Mesenchymal stem cell (in vitro differentiated cells and primary cell): ENCODE measurements at regions not wholly inside any gene's neighbourhood (a gene's known extent, or its start where the extent isn't known, plus 50 kb on each side); places are given as distances from the start of the nearest gene placed in this dataset.
"Not testable (repeated sequence)": the region's sequence is repeated elsewhere in the genome, so short reads cannot be mapped to it uniquely, and the experiment has no call there.

Source experiments
- DNase-seq: peaks from one replicate; pipeline ENCODE4 v3.0.0-alpha.2; 2013
- H2AFZ ChIP-seq: one replicate; pipeline ENCODE4 v1.6.1; 2013; ENCODE audit warnings: low read depth, mild to moderate bottlenecking, control low read depth, inconsistent platforms, low read length, moderate library complexity
- H2AK5ac ChIP-seq: 2 replicates; pipeline ENCODE4 v1.6.1; 2013; ENCODE audit warnings: low read length, moderate library complexity, mild to moderate bottlenecking, inconsistent platforms; ENCODE audit not compliant: severe bottlenecking
- H2BK120ac ChIP-seq: one replicate; pipeline ENCODE4 v1.6.1; 2013; ENCODE audit warnings: low read depth, mild to moderate bottlenecking, inconsistent platforms, low read length, moderate library complexity
- H2BK12ac ChIP-seq, 2 experiments: one replicate each; pipeline ENCODE4 v1.6.1; 2013; ENCODE audit warnings: inconsistent platforms in 2 of 2, low read length in 2 of 2, mild to moderate bottlenecking in 2 of 2, moderate library complexity in 2 of 2, control low read depth in 1 of 2
- H2BK15ac ChIP-seq: one replicate; pipeline ENCODE4 v1.6.1; 2013; ENCODE audit warnings: mild to moderate bottlenecking, low read depth, inconsistent platforms; ENCODE audit not compliant: poor library complexity, severe bottlenecking
- H2BK5ac ChIP-seq: 2 replicates; pipeline ENCODE4 v1.6.1; 2013; ENCODE audit warnings: low read depth, mild to moderate bottlenecking, low read length, control low read depth, inconsistent platforms; ENCODE audit not compliant: poor library complexity, severe bottlenecking
- H3K14ac ChIP-seq, 2 experiments: one replicate each; pipeline ENCODE4 v1.6.1; 2013; ENCODE audit warnings: inconsistent platforms in 2 of 2, low read length in 2 of 2, control low read depth in 1 of 2, mild to moderate bottlenecking in 1 of 2, moderate library complexity in 1 of 2
- H3K18ac ChIP-seq, 2 experiments: one replicate each; pipeline ENCODE4 v1.6.1; 2013; ENCODE audit warnings: inconsistent platforms in 2 of 2, low read length in 2 of 2, control low read depth in 1 of 2, low read depth in 1 of 2, mild to moderate bottlenecking in 1 of 2
- H3K23ac ChIP-seq, 2 experiments: one replicate each; pipeline ENCODE4 v1.6.1; 2013; ENCODE audit warnings: inconsistent platforms in 2 of 2, low read length in 2 of 2, mild to moderate bottlenecking in 2 of 2, moderate library complexity in 2 of 2, control low read depth in 1 of 2
- H3K27ac ChIP-seq: 2 replicates; pipeline ENCODE4 v1.5.1; 2013; ENCODE audit warnings: mild to moderate bottlenecking, moderate library complexity, low read length, control low read depth, inconsistent platforms; ENCODE audit not compliant: poor library complexity, severe bottlenecking
- H3K27me3 ChIP-seq, 2 experiments: 2 replicates each; pipeline versions ENCODE4 v1.6.1 to v1.7.0; 2013; ENCODE audit warnings: low read length in 2 of 2, mild to moderate bottlenecking in 2 of 2, moderate library complexity in 2 of 2, control low read depth in 1 of 2, inconsistent platforms in 1 of 2; ENCODE audit not compliant: control insufficient read depth in 1 of 2, insufficient read depth in 1 of 2
- H3K36me3 ChIP-seq, 2 experiments: 2 replicates each; pipeline versions ENCODE4 v1.6.1 to v1.7.0; 2013; ENCODE audit warnings: low read length in 2 of 2, control low read depth in 1 of 2, inconsistent platforms in 1 of 2, low read depth in 1 of 2, mild to moderate bottlenecking in 1 of 2; ENCODE audit not compliant: insufficient read depth in 2 of 2, control insufficient read depth in 1 of 2
- H3K4ac ChIP-seq, 2 experiments: one replicate each; pipeline ENCODE4 v1.6.1; 2013; ENCODE audit warnings: inconsistent platforms in 2 of 2, low read length in 2 of 2, mild to moderate bottlenecking in 2 of 2, moderate library complexity in 2 of 2, control low read depth in 1 of 2, low read depth in 1 of 2
- H3K4me1 ChIP-seq: 2 replicates; pipeline ENCODE4 v1.6.1; 2013; ENCODE audit warnings: low read depth, low read length, control low read depth; ENCODE audit not compliant: control insufficient read depth, insufficient read depth
- H3K4me2 ChIP-seq: 2 replicates; pipeline ENCODE4 v1.6.1; 2013; ENCODE audit warnings: low read length, mild to moderate bottlenecking, inconsistent platforms; ENCODE audit not compliant: poor library complexity, severe bottlenecking
- H3K4me3 ChIP-seq, 2 experiments: 2 replicates each; pipeline versions ENCODE4 v1.5.1 to v1.7.0; 2013; ENCODE audit warnings: low read length in 2 of 2, mild to moderate bottlenecking in 2 of 2, control low read depth in 1 of 2, low read depth in 1 of 2; ENCODE audit not compliant: insufficient read depth in 1 of 2
- H3K79me1 ChIP-seq: replicated peaks from 2 replicates; pipeline ENCODE4 v1.6.1; 2013; ENCODE audit warnings: mild to moderate bottlenecking, control low read depth, low read length, inconsistent platforms; ENCODE audit not compliant: poor library complexity, severe bottlenecking
- H3K9ac ChIP-seq: 2 replicates; pipeline ENCODE4 v1.7.0; 2013; ENCODE audit warnings: mild to moderate bottlenecking, low read length, moderate library complexity
- H3K9me3 ChIP-seq: 2 replicates; pipeline ENCODE4 v1.7.0; 2013; ENCODE audit warnings: mild to moderate bottlenecking, low read length; ENCODE audit not compliant: control insufficient read depth
- H4K8ac ChIP-seq: one replicate; pipeline ENCODE4 v1.6.1; 2013; ENCODE audit warnings: inconsistent platforms, mild to moderate bottlenecking, low read length, moderate library complexity
- H4K91ac ChIP-seq: one replicate; pipeline ENCODE4 v1.6.1; 2013; ENCODE audit warnings: mild to moderate bottlenecking, low read length, inconsistent platforms
- WGBS: methylation state at CpG from one replicate; pipeline ENCODE4 v1.1.7; 2013; ENCODE audit warnings: mixed read lengths; 5-methylcytosine and 5-hydroxymethylcytosine counted together

DNA sequence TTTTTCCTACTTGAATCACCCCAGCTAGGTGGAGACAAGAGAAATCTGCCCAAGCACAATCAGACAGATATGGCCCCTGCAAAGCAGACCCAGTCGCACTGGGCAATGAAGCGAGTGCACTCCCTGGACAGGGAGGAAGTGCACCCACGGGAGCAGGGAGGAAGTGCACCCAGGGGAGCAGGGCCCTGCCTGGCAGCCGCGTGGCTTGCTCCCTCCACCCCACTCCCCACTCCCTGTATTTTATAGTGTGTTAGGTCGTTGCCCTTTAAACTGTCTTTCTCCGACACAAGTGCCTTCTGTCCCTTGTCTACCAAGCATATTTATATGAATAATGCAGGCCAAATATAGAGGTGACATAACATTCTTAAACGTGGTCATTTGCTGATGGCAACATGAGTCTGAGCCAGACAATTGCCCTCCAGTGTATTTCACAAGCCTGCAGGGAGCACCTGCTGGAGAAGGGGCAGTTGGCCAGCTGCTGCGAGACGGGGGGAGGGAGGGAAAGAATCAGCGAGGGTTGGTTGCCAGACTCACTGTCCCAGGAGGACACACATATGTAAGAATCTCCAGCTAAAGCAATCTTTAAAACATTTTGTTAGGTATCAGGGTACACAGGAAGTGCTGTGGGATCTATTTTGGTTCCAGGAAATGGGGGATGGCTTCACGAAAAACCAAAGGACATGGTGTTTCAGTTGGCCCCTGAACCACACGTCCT, 76.3 kb downstream of the ATP6V0E2 start:
- not testable (repeated sequence) for H3K27me3 ChIP-seq, H3K23ac ChIP-seq, H3K9me3 ChIP-seq, H3K18ac ChIP-seq, H2AFZ ChIP-seq, H2BK15ac ChIP-seq, H2BK120ac ChIP-seq, H3K4me3 ChIP-seq, H3K4me1 ChIP-seq, H3K9ac ChIP-seq, H4K91ac ChIP-seq, H3K79me1 ChIP-seq, H3K14ac ChIP-seq, H3K4ac ChIP-seq, H3K4me2 ChIP-seq, H2BK5ac ChIP-seq, H2BK12ac ChIP-seq, DNase-seq, H3K27ac ChIP-seq, H3K36me3 ChIP-seq, H2AK5ac ChIP-seq, H4K8ac ChIP-seq
- WGBS: 15% methylated on average over 1 of the region's 13 CpGs

DNA sequence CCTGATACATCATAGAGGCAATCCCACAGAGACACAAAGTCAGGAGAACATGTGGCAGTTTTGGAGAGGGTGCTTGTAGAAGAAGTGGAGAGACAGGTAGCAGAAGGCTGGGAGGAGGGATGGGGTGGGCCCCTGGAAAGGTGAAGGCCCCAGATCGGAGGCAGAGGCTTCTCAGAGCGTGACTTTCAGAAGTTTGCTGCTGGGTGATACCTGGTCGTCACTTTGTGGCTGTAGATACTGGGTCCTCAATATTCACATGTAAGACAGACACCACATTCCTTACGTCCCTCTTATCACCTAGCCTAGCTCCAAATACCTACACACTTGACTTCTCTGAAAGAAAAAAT, 76.8 kb downstream of the ATP6V0E2 start:
- H3K36me3 ChIP-seq, H3K23ac ChIP-seq: not testable (repeated sequence)
- no CpG with 5 or more reads among the region's 4 CpGs for WGBS

DNA sequence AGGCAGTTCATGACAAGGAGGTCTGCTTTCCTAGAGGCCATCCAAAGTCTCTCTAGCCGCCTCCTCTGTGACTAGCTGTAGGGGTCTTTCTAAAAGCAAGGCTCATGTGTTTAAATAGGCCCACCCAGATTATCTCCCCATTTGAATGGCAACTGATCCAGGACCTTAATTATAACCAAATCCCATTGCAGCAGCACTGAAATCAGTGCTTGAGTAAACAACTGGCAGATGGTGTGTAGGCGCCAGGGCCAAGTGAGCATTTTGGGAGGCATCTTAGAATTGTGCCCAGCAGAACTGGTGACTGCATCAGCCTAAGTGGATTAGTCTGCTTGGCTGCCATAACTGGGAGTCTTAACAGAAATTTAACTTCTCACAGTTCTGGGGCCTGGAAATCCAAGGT, 77.8 kb downstream of the ATP6V0E2 start:
- not testable (repeated sequence) for H3K27ac ChIP-seq, DNase-seq, H3K23ac ChIP-seq, H3K79me1 ChIP-seq, H2AFZ ChIP-seq, H3K4ac ChIP-seq, H3K36me3 ChIP-seq, H2AK5ac ChIP-seq, H2BK12ac ChIP-seq, H3K9ac ChIP-seq, H2BK5ac ChIP-seq, H3K4me1 ChIP-seq, H2BK120ac ChIP-seq, H4K91ac ChIP-seq, H3K9me3 ChIP-seq, H3K18ac ChIP-seq, H2BK15ac ChIP-seq, H3K4me3 ChIP-seq, H3K4me2 ChIP-seq, H4K8ac ChIP-seq, H3K27me3 ChIP-seq, H3K14ac ChIP-seq
- WGBS: 100% methylated on average over 1 of the region's 2 CpGs

More for the DNA sequence above, 76.8 kb downstream of the ATP6V0E2 start:
- H3K4me1 ChIP-seq, H2BK120ac ChIP-seq, H3K27me3 ChIP-seq, H3K9me3 ChIP-seq, DNase-seq, H2AK5ac ChIP-seq, H2AFZ ChIP-seq, H3K4me3 ChIP-seq, H2BK5ac ChIP-seq, H2BK12ac ChIP-seq, H4K8ac ChIP-seq, H3K18ac ChIP-seq, H3K27ac ChIP-seq, H2BK15ac ChIP-seq, H3K4ac ChIP-seq, H3K14ac ChIP-seq, H3K79me1 ChIP-seq, H3K4me2 ChIP-seq, H3K9ac ChIP-seq, H4K91ac ChIP-seq: not testable (repeated sequence)

DNA sequence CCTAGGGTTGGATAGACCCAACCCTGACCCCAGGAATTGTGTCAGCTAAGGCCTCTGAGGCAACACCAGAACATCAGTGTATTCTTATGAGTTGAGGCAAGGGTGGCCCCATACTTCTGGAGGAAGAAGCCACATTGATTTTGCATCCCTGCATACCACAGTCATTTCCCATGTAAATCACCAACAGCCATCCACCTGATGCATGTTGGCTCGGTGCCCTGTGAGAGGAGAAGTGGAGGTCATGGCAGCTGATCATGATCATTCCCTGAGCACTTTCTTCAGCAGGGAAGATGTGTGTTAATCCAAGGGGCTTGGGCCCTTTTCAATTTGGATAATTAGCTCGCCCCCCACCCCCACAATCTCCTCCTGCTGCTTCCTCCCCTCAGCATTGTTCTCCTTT, 85.1 kb downstream of the ATP6V0E2 start:
- H2BK120ac ChIP-seq, H2BK15ac ChIP-seq, H3K14ac ChIP-seq, H4K91ac ChIP-seq, H3K4me2 ChIP-seq, H3K4me3 ChIP-seq, H2AK5ac ChIP-seq, H4K8ac ChIP-seq, H3K18ac ChIP-seq, H3K27me3 ChIP-seq, H3K27ac ChIP-seq, H3K9me3 ChIP-seq, H3K9ac ChIP-seq, H3K23ac ChIP-seq, H3K4ac ChIP-seq, H3K79me1 ChIP-seq, H2AFZ ChIP-seq, H2BK12ac ChIP-seq, H2BK5ac ChIP-seq, H3K36me3 ChIP-seq, DNase-seq, H3K4me1 ChIP-seq: not testable (repeated sequence)
- no CpG with 5 or more reads among the region's 2 CpGs for WGBS
